HFF-Myc (cell line): ENCODE measurements at regions not wholly inside any gene's neighbourhood (a gene's known extent, or its start where the extent isn't known, plus 50 kb on each side); places are given as distances from the start of the nearest gene placed in this dataset.

Experiments
- DNase-seq: peaks from one replicate; pipeline ENCODE4 v3.0.0-alpha.2; 2011; ENCODE audit warnings: low read depth; ENCODE audit errors: extremely low read depth
- H3K4me3 ChIP-seq: replicated peaks from 2 replicates; pipeline ENCODE4 v1.5.1; 2011; ENCODE audit warnings: low read depth, mild to moderate bottlenecking, control low read depth, low read length
- CTCF ChIP-seq: IDR thresholded peaks from 2 replicates; pipeline ENCODE4 v1.5.1; 2012; ENCODE audit warnings: mild to moderate bottlenecking, low read depth, low read length, control low read depth; ENCODE audit errors: missing control alignments

- H3K4me3 ChIP-seq: no peak overlapping the region
- no peak for TF ChIP-seq CTCF
- DNase-seq: no peak
Measured at GRCh38 chr3:147471741-147472140, 62.6 kb downstream of the ZIC1 start.

- no peak overlapping the region for H3K4me3 ChIP-seq
- DNase-seq: no peak
Measured at GRCh38 chr3:147472846-147473245, 63.7 kb downstream of the ZIC1 start.

GRCh38 chr3:147483145-147483544 lies 74.0 kb downstream of the ZIC1 start:
- no peak for TF ChIP-seq CTCF
- no peak overlapping the region for H3K4me3 ChIP-seq
- no peak for DNase-seq

More at GRCh38 chr3:147472846-147473245, 63.7 kb downstream of the ZIC1 start:
- no peak for TF ChIP-seq CTCF

- no peak for DNase-seq
- TF ChIP-seq CTCF: no peak
- no peak overlapping the region for H3K4me3 ChIP-seq
Measured at GRCh38 chr3:147483578-147483977, 74.4 kb downstream of the ZIC1 start.

- no peak for TF ChIP-seq CTCF
- no peak overlapping the region for H3K4me3 ChIP-seq
- no peak for DNase-seq
Measured at GRCh38 chr3:147493065-147493464, 83.9 kb downstream of the ZIC1 start.

- TF ChIP-seq CTCF: no peak
- no peak for DNase-seq
- no peak overlapping the region for H3K4me3 ChIP-seq
Measured at GRCh38 chr3:147493666-147494065, 84.5 kb downstream of the ZIC1 start.

GRCh38 chr3:147497286-147497685 lies 88.1 kb downstream of the ZIC1 start:
- no peak overlapping the region for H3K4me3 ChIP-seq
- no peak for DNase-seq
- TF ChIP-seq CTCF: no peak
